GM12872 (cell line): ENCODE measurements at regions not wholly inside any gene's neighbourhood (a gene's known extent, or its start where the extent isn't known, plus 50 kb on each side); places are given as distances from the start of the nearest gene placed in this dataset.

Experiments used
- CTCF ChIP-seq: IDR thresholded peaks from 3 replicates; pipeline ENCODE4 v1.5.1; 2011; ENCODE audit warnings: low read depth, mild to moderate bottlenecking, low read length, moderate library complexity; ENCODE audit not compliant: insufficient read depth

- TF ChIP-seq CTCF = no peak
These were observed 61.4 kb upstream of the CXADR start for GRCh38 chr21:17451364-17451891.

- no peak for TF ChIP-seq CTCF
These were observed 58.4 kb upstream of the CXADR start for GRCh38 chr21:17454315-17455027.

GRCh38 chr21:17455028-17455353 is 57.9 kb upstream of the CXADR start:
- TF ChIP-seq CTCF = no peak

GRCh38 chr21:17455451-17455850 is 57.4 kb upstream of the CXADR start:
- no peak for TF ChIP-seq CTCF

- TF ChIP-seq CTCF = no peak
These were observed 54.6 kb upstream of the CXADR start for GRCh38 chr21:17458279-17458678.

GRCh38 chr21:17460094-17460493 is 52.7 kb upstream of the CXADR start:
- TF ChIP-seq CTCF = no peak

GRCh38 chr21:17461014-17461413 is 51.8 kb upstream of the CXADR start:
- TF ChIP-seq CTCF = no peak

GRCh38 chr21:17461582-17461981 is 51.3 kb upstream of the CXADR start:
- no peak for TF ChIP-seq CTCF
